ENCODE measurements at regions not wholly inside any gene's neighbourhood (a gene's known extent, or its start where the extent isn't known, plus 50 kb on each side); places are given as distances from the start of the nearest gene placed in this dataset.

GRCh38 chr20:48409055-48409615 is 418.7 kb downstream of the PREX1 start:
- Histone ChIP-seq H2AFZ (ENCODE audit: low read length) (no peak overlapping the region), H3K36me3 (replicated peaks in 1 of 2; ENCODE audit: control insufficient read depth in 1 of 2, insufficient read depth in 2 of 2, low read length in 2 of 2) (no peaks in the 10 kb centered on the region), H3K4me2 (ENCODE audit: low read depth, low read length) (no peak overlapping the region), H3K4me3 (replicated peaks in 1 of 3; ENCODE audit: insufficient read depth in 1 of 3, low read depth in 2 of 3, low read length in 3 of 3) (no peak overlapping the region), H4K20me1 (ENCODE audit: insufficient read depth, low read length) (no peaks in the 10 kb centered on the region), H3K27ac (ENCODE audit: extremely low read length, insufficient read depth, low read length) (no peak overlapping the region), H3K4me1 (ENCODE audit: insufficient read depth, low read length) (peaks cover 67% of the 10 kb centered on the region), H3K9me3 (ENCODE audit: low read length) (no peaks in the 10 kb centered on the region), H3K9ac (ENCODE audit: insufficient read depth, low read depth, low read length) (no peak overlapping the region), H3K79me2 (ENCODE audit: insufficient read depth, low read length) (no peaks in the 10 kb centered on the region), H3K27me3 (ENCODE audit: control insufficient read depth in 1 of 2, insufficient read depth in 2 of 2, low read length in 2 of 2) (no peaks in the 10 kb centered on the region; a peak in 2 of 5 replicates)
- ChIA-PET POLR2A (no interaction called here), CTCF (ENCODE audit: low intra/inter-chr PET ratio, low total read pairs) (no interaction called here)
- DNase-seq (ENCODE audit: low spot score) (no peak), ATAC-seq (no peak), FAIRE-seq (no peak)
- intact Hi-C loops (cut with micrococcal nuclease; ENCODE audit: unreplicated experiment) (loop anchor here (5.0 kb wide), 1 partner anchor 52 kb away; no protein-coding TSS in a partner anchor), in situ Hi-C loops (cut with HindIII; ENCODE audit: extremely low pct_ligation_motif_present, low pct_unique_long_range_greater_than_20kb) (loop anchor here (25.0 kb wide), 1 partner anchor 203 kb away; no protein-coding TSS in a partner anchor)
- no TSS peak for BruUV-seq (replicated peaks)
- 14% methylated on average over 4 of the region's 4 CpGs for WGBS (ENCODE audit: low lambda C conversion rate)
- TF ChIP-seq FOSL2 (CRISPR knock-in tag; IDR thresholded peaks at IDR 0.05), result peak; percentile 43; the same call in 1 of the 2 replicates
- no peak for TF ChIP-seq SKIL (CRISPR knock-in tag; IDR thresholded peaks at IDR 0.05; ENCODE audit: borderline replicate concordance)
- TF ChIP-seq ZNF263 (CRISPR knock-in tag; IDR thresholded peaks at IDR 0.05), result peak; percentile 87
- no peak for TF ChIP-seq DMTF1 (CRISPR knock-in tag; IDR thresholded peaks at IDR 0.05)
